ENCODE measurements at regions not wholly inside any gene's neighbourhood (a gene's known extent, or its start where the extent isn't known, plus 50 kb on each side); places are given as distances from the start of the nearest gene placed in this dataset.

- TF ChIP-seq CTCF (IDR thresholded peaks at IDR 0.05; ENCODE audit: low read depth, low read length, poor library complexity, severe bottlenecking) (no peak), EZH2phosphoT487 (IDR thresholded peaks at IDR 0.05; ENCODE audit: borderline replicate concordance, low read length) (no peak)
These were observed 591.9 kb downstream of the SEMA5A start for GRCh38 chr5:8953911-8954438.
